Hepatocyte (in vitro differentiated cells): ENCODE measurements at regions not wholly inside any gene's neighbourhood (a gene's known extent, or its start where the extent isn't known, plus 50 kb on each side); places are given as distances from the start of the nearest gene placed in this dataset.

Source experiments
- CTCF ChIP-seq: fragments of 200-600 bp; sonication (generic); IDR thresholded peaks from 2 replicates; pipeline ENCODE4 v1.5.1; 2016; ENCODE audit warnings: antibody characterized with exemption, mild to moderate bottlenecking; ENCODE audit not compliant: poor library complexity
- EZH2phosphoT487 ChIP-seq: fragments of 200-600 bp; sonication (generic); IDR thresholded peaks from one replicate; pipeline ENCODE4 v1.6.1; 2018; ENCODE audit warnings: antibody characterized with exemption, mild to moderate bottlenecking, low read depth, moderate library complexity; ENCODE audit not compliant: unreplicated experiment, severe bottlenecking

DNA sequence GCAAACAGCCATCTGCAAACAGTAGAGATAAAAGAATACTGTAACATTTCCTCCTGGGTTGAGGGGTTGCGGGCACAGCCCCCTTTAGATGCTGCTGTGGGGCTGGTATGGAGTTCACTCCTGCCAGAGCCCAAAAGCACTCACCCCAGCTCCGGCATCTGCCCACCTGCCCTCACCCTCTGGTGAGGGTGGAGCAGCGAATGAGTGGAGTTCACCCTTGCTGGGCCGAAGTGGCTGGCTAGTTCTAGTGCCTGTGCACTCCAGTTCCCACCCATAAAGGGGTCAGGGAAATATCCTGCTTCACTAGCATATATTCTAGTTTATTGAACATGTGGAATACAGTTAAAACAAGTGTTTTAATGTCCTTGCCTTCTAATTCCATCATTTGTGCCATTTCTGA lies 209.7 kb upstream of the SGO1 start:
- TF ChIP-seq EZH2phosphoT487 (no peak), CTCF (no peak)
